Body of pancreas (tissue), 4 donors: ENCODE measurements at regions not wholly inside any gene's neighbourhood (a gene's known extent, or its start where the extent isn't known, plus 50 kb on each side); places are given as distances from the start of the nearest gene placed in this dataset.

Experiments
- ATAC-seq: fragments of 150-250 bp; one replicate; pipeline ENCODE4 v1.9.1; 2016
- DNase-seq, 4 donors: peaks; one replicate each; pipeline ENCODE4 v3.0.0-alpha.2; 2019
- H3K27ac ChIP-seq, 4 donors: fragments of 200-600 bp; sonication (generic); 1 replicate in 3 of 4; 2 replicates in 1 of 4; pipeline versions ENCODE4 v1.5.1 to v1.6.1; 2016 to 2019; ENCODE audit warnings: mild to moderate bottlenecking in 1 of 4, mixed read lengths in 1 of 4, moderate library complexity in 1 of 4
- H3K27me3 ChIP-seq, 2 donors: fragments of 200-600 bp; sonication (generic); one replicate each; pipeline ENCODE4 v1.6.0; 2016; ENCODE audit warnings: mild to moderate bottlenecking in 1 of 2
- H3K36me3 ChIP-seq, 2 donors: fragments of 200-600 bp; sonication (generic); replicated peaks in 1 of 2; 2 replicates each; pipeline ENCODE4 v1.5.1; 2016; ENCODE audit warnings: low read depth in 2 of 2; ENCODE audit not compliant: insufficient read depth in 1 of 2
- H3K4me1 ChIP-seq: fragments of 200-600 bp; sonication (generic); one replicate; pipeline ENCODE4 v1.6.0; 2016
- H3K4me3 ChIP-seq, 2 donors: fragments of 200-600 bp; sonication (generic); 1 replicate in 1 of 2; 2 replicates in 1 of 2; pipeline ENCODE4 v1.5.1; 2016 to 2019
- H3K9me3 ChIP-seq, 3 donors: fragments of 200-600 bp; sonication (generic); 1 replicate in 2 of 3; 2 replicates in 1 of 3; pipeline ENCODE4 v1.5.1; 2016
- CTCF ChIP-seq, 7 experiments: fragments of 450-650 bp in 4 of 7; fragments of 200-600 bp in 3 of 7; sonication (generic) in 3 of 7; IDR thresholded peaks; one replicate each; pipeline ENCODE4 v1.5.1; 2016 to 2019; ENCODE audit warnings: antibody characterized with exemption in 7 of 7
- POLR2A ChIP-seq, 3 donors: fragments of 450-650 bp; IDR thresholded peaks; one replicate each; pipeline ENCODE4 v1.6.1; 2016; ENCODE audit warnings: antibody characterized with exemption in 3 of 3, mild to moderate bottlenecking in 2 of 3
- WGBS, 2 donors: methylation state at CpG; one replicate each; pipeline ENCODE4 v1.1.5; 2017; 5-methylcytosine and 5-hydroxymethylcytosine counted together
- intact Hi-C: fragments of 100-400 bp; cut with DNase I; formaldehyde crosslinking; loops from one replicate; pipeline ENCODE4 v1.15.1; 2023

GRCh38 chr1:191460234-191460633 lies 698.0 kb upstream of the RGS18 start:
- TF ChIP-seq POLR2A (IDR thresholded peaks at IDR 0.05) (no peak), CTCF (IDR thresholded peaks at IDR 0.05) (no peak)
- ATAC-seq (no peak), DNase-seq (no peak)
- H3K27me3 ChIP-seq: no peaks in the 10 kb centered on the region
- intact Hi-C loops: no loop called here
- H3K4me3 ChIP-seq: no peak overlapping the region
- no peaks in the 10 kb centered on the region for H3K9me3 ChIP-seq
- no peak overlapping the region for H3K27ac ChIP-seq
- H3K4me1 ChIP-seq: no peaks in the 10 kb centered on the region
- no peaks in the 10 kb centered on the region for H3K36me3 ChIP-seq

- H3K27ac ChIP-seq: no peak overlapping the region
- no peak overlapping the region for H3K4me3 ChIP-seq
- H3K27me3 ChIP-seq: no peaks in the 10 kb centered on the region
- 77 to 91% methylated on average over 3 of the region's 3 CpGs for WGBS, 2 donors
- no peaks in the 10 kb centered on the region for H3K4me1 ChIP-seq
- no peaks in the 10 kb centered on the region for H3K36me3 ChIP-seq
- no peaks in the 10 kb centered on the region for H3K9me3 ChIP-seq
- intact Hi-C loops: no loop called here
- ATAC-seq (no peak), DNase-seq (no peak)
- TF ChIP-seq POLR2A (IDR thresholded peaks at IDR 0.05) (no peak), CTCF (IDR thresholded peaks at IDR 0.05) (no peak)
Observed at GRCh38 chr1:191483988-191484387, 674.3 kb upstream of the RGS18 start.

GRCh38 chr1:191490303-191490702 lies 668.0 kb upstream of the RGS18 start:
- Histone ChIP-seq H3K36me3 (no peaks in the 10 kb centered on the region), H3K4me1 (peaks cover 5% of the 10 kb centered on the region), H3K27ac (no peak overlapping the region), H3K27me3 (no peaks in the 10 kb centered on the region), H3K4me3 (no peak overlapping the region), H3K9me3 (no peaks in the 10 kb centered on the region)
- WGBS, 2 donors: 43 to 64% methylated on average over 2 of the region's 2 CpGs
- DNase-seq: no peak
- TF ChIP-seq CTCF (IDR thresholded peaks at IDR 0.05) (no peak), POLR2A (IDR thresholded peaks at IDR 0.05) (no peak)
- ATAC-seq: no peak
- intact Hi-C loops: no loop called here

- Histone ChIP-seq H3K27ac (no peak overlapping the region), H3K9me3 (no peaks in the 10 kb centered on the region), H3K4me1 (peaks cover 5% of the 10 kb centered on the region), H3K27me3 (no peaks in the 10 kb centered on the region), H3K4me3 (no peak overlapping the region), H3K36me3 (no peaks in the 10 kb centered on the region)
- DNase-seq (no peak), ATAC-seq (no peak)
- no peak for TF ChIP-seq POLR2A (IDR thresholded peaks at IDR 0.05)
- no peak for TF ChIP-seq CTCF (IDR thresholded peaks at IDR 0.05)
- 25 to 30% methylated on average over 2 of the region's 2 CpGs for WGBS, 2 donors
- intact Hi-C loops: no loop called here
Observed at GRCh38 chr1:191495040-191495439, 663.2 kb upstream of the RGS18 start.

GRCh38 chr1:191498318-191498717 lies 659.9 kb upstream of the RGS18 start:
- intact Hi-C loops: no loop called here
- Histone ChIP-seq H3K27me3 (no peaks in the 10 kb centered on the region), H3K4me1 (no peaks in the 10 kb centered on the region), H3K27ac (no peak overlapping the region), H3K9me3 (no peaks in the 10 kb centered on the region), H3K36me3 (no peaks in the 10 kb centered on the region), H3K4me3 (no peak overlapping the region)
- no peak for TF ChIP-seq POLR2A (IDR thresholded peaks at IDR 0.05)
- no peak for TF ChIP-seq CTCF (IDR thresholded peaks at IDR 0.05)
- no peak for ATAC-seq
- DNase-seq: no peak
